Amniotic stem cell (primary cell): ENCODE measurements at regions not wholly inside any gene's neighbourhood (a gene's known extent, or its start where the extent isn't known, plus 50 kb on each side); places are given as distances from the start of the nearest gene placed in this dataset.
"Not testable (repeated sequence)": the region's sequence is repeated elsewhere in the genome, so short reads cannot be mapped to it uniquely, and the experiment has no call there.

ENCODE experiments used
- DNase-seq: peaks from one replicate; lab custom pipeline; 2025; lab: John Stamatoyannopoulos, UW

GRCh38 chrX:101823236-101823635 is 108.6 kb downstream of the ZMAT1 start:
- no peak for DNase-seq

- not testable (repeated sequence) for DNase-seq
These were observed 114.1 kb downstream of the ZMAT1 start for GRCh38 chrX:101817739-101818138.

- no peak for DNase-seq
These were observed 118.6 kb downstream of the ZMAT1 start for GRCh38 chrX:101813200-101813599.

DNA sequence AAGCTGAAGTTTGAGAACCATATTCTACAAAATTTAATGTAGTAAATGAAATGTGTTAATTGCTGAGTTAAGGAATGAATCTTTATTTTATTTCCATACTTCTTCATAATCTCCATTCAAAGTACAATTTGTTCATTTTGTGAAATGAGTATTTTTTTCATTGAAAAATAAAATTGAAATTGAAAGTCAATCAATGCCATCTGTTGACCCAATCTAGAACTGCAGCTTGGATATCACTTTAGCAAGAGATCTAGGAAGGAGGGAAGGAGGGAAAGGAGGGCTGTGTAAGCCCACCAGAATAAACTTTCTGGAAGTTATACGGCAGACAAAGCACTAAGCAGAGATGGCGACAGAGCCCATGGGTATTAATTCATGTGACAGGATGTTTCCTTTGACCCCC is 128.4 kb downstream of the ZMAT1 start:
- DNase-seq: no peak

DNA sequence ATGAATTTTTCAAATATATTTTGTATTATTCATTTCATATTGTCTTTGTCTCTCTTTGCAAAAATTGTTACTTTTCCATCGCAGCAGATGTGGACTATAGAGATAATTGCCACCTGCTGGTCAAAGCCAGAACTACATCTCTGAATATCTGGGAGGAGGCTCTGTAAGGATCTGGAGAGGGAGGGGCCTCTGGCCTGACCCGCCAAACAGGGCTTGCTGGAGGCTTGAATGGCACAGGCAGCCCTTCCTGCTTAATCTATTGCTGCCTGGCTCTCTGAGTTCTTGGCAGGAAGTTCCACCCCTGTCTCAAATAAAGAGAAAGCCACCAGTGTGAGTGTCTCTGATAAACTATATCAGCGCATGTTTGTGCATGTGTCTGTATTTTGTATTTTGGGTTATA is 132.4 kb downstream of the ZMAT1 start:
- DNase-seq: peak; percentile 66

- no peak for DNase-seq
These were observed 128.3 kb upstream of the ARMCX2 start for GRCh38 chrX:101787934-101788333.

GRCh38 chrX:101785142-101785541 is 125.5 kb upstream of the ARMCX2 start:
- no peak for DNase-seq

DNA sequence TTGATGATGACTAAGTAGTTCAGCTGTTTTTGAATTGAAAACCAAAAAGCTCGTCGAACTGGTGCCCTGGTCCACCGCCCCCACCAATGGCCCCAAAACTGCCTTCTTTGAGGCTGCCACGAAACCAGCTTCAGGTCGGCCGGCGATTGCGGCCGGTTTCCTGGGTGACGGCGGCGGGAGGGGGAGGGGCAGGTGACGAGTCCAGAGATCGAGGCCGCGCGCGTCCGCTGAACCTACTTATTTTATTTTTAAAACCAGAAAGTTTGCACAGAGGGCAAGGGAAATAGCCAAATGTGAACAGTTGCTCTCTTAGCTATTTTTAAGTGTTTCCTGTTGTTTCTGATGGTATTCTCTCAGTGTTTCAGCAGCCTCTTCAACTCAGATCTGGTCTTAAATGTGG is 120.8 kb upstream of the ARMCX2 start:
- not testable (repeated sequence) for DNase-seq

DNA sequence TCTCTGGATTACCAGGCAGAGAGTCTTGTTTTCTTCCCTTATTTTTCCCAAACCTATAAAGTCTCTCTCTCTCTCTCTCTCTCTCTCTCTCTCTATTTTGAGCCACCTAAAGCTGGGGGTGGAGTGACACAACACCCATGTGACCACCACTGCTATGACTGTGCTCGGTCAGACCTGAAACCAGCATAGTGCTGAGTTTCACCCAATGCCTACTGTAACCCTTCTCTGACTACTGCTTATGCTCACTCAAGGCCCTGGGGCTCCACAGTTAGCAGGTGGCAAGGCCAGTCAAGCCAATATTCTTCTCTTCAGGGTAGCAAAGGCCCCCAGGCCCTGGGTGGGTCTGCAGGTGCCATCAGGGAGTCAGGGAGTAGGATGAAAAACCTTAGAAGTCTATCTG is 114.7 kb upstream of the ARMCX2 start:
- no peak for DNase-seq

DNA sequence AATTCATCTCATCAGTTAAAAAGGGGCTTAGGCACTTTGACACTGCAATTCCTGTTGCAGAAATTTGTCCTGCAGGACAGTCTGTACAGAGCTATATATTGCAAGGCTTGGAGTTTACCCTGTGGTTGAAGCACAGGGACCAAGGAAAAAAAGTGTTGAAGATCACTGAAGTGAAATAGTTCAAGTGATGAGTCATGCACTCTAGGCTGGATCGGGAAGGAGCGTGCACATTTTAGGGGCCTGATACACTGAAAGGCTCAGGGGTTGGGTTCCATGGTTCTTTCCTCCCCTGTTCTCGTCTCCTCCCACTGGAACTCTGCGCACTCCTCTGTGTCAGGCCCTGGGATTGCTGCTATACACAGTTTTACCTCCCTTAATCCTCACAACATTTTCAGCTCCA is 104.9 kb upstream of the ARMCX2 start:
- DNase-seq: no peak

DNA sequence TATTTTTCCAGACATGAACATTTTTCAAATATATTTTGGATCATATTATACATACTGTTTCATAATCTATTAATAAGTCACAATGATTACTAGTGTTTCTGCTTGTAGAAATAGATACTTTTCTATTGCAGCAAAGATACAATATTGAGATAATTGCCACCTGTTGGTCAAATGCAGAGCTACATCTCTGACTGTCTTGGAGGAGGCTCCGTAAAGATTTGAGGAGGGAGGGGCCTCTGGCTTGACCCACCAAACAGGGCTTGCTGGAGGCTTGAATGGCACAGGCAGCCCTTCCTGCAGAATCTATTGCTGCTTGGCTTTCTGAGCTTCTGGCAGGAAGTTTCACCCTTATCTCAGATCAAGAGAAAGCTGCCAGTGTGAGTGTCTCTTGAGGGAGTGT is 99.3 kb upstream of the ARMCX2 start:
- no peak for DNase-seq

- DNase-seq: no peak
These were observed 91.1 kb upstream of the ARMCX2 start for GRCh38 chrX:101750744-101751143.

GRCh38 chrX:101749436-101749835 is 89.8 kb upstream of the ARMCX2 start:
- DNase-seq: no peak

DNA sequence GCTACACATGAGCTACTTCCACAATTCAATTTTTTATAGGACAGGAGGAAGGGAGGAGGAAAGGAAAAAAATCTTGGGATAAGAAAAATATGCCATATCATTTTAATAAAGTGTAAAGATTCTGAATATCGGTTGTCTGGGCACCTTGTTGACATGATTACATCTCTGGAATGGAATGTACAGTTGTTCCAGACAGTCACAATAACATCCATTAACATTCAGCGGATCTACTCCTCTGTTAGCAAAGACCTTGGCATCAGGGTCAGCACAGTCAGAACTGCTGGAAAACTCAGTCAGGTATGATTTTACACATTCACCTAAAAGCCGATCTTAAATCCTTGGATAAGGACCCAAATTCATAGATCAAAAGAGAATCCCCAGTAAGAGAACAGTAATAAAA is 85.4 kb upstream of the ARMCX2 start:
- no peak for DNase-seq

DNA sequence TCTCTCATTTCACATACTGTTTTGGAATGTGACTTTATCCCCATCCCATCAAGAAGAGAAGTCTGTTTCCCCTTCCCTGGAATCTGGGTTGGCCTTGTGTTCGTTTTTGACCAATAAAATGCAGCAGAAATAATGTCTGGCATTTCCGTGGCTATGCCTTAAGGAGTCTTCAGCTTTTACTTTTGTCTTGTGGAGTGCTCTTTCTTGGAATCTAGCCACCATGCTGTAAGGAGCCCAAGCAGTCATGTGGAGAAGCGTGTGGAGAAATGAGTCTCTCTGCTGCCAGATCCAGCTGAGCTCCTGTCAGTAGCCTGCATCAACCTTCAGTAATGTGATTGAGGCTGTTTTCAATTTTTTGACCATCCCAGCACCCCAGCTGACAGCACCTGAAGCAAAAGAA is 84.4 kb upstream of the ARMCX2 start:
- DNase-seq: no peak

DNA sequence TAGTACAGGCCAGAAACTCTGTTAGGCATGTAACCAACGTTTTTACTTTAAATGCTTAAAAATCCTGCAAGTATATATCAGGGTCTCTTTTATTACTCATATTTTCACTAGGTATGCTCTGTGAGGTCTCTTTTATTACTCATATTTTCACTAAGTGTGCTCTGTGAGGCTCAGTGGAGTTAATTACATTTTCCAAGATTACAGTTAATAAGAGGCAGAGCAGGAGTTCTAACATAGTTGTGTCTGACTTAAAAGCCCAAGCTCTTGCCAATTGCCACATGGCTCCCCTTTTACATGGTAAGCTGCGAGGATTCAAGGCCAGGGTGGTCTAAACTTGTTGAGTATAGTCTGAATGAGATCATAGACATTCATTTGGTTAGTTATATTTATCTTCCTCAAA is 81.0 kb upstream of the ARMCX2 start:
- DNase-seq: no peak

- DNase-seq: not testable (repeated sequence)
These were observed 79.2 kb upstream of the ARMCX2 start for GRCh38 chrX:101738867-101739266.

GRCh38 chrX:101738411-101738810 is 78.8 kb upstream of the ARMCX2 start:
- DNase-seq: not testable (repeated sequence)

- no peak for DNase-seq
These were observed 77.0 kb upstream of the ARMCX2 start for GRCh38 chrX:101736651-101737050.

GRCh38 chrX:101732870-101733269 is 73.2 kb upstream of the ARMCX2 start:
- DNase-seq: no peak

DNA sequence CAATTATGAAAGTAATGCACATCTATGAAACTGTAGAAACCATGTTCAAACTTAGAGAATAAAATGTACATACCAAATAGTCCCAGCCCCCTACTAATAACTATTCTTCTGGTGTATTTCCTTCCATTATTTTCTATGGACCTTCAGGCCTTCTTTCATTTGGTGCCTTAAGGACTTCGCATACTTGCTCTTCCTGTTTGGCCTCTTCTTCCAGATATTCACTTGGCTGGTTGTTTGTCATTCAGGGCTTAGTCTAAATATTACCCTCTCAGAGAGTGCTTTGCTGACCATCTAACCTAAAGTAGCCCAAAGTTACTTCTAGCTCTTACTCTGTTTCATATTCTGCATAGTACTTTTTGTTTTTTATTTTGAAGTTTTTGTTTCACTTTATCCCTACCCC is 70.3 kb upstream of the ARMCX2 start:
- DNase-seq: no peak
